ENCODE measurements at regions not wholly inside any gene's neighbourhood (a gene's known extent, or its start where the extent isn't known, plus 50 kb on each side); places are given as distances from the start of the nearest gene placed in this dataset.

DNA sequence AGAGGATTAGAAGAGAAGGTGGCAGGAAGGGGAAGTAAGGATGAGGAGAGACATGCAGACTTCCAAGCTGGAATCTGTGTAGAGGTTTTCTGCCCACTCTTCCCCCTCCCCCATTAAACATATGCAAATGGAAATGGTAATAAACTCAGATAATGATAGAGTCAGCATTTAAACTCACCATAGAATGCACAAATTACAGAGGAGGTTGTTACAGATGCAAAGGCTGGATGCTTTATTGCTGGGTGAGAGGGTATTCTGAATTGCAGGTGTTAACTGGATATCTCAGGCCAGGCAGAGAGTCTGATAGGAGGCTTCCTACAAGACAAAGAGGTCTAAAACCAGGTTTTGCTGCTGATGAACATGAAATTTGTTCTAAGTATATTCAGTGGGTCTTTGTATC is 372.5 kb downstream of the SEC16B start:
- TF ChIP-seq, protein P1, sequence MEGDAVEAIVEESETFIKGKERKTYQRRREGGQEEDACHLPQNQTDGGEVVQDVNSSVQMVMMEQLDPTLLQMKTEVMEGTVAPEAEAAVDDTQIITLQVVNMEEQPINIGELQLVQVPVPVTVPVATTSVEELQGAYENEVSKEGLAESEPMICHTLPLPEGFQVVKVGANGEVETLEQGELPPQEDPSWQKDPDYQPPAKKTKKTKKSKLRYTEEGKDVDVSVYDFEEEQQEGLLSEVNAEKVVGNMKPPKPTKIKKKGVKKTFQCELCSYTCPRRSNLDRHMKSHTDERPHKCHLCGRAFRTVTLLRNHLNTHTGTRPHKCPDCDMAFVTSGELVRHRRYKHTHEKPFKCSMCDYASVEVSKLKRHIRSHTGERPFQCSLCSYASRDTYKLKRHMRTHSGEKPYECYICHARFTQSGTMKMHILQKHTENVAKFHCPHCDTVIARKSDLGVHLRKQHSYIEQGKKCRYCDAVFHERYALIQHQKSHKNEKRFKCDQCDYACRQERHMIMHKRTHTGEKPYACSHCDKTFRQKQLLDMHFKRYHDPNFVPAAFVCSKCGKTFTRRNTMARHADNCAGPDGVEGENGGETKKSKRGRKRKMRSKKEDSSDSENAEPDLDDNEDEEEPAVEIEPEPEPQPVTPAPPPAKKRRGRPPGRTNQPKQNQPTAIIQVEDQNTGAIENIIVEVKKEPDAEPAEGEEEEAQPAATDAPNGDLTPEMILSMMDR (IDR thresholded peaks at IDR 0.05): no peak
- TF ChIP-seq EZH2 (IDR thresholded peaks at IDR 0.05; ENCODE audit: borderline replicate concordance, insufficient read depth, low read depth, low read length, poor library complexity, severe bottlenecking): no peak

Data from B cell (primary cell).